Heart left ventricle (tissue), 16 donors: ENCODE measurements at regions not wholly inside any gene's neighbourhood (a gene's known extent, or its start where the extent isn't known, plus 50 kb on each side); places are given as distances from the start of the nearest gene placed in this dataset.
A peak's percentile ranks its signal among the peaks of the same experiment; 100 is the strongest.

Experiments
- ATAC-seq, 4 donors: fragments of 200-7000 bp; cut with Tn5 transposase; one replicate each; pipeline ENCODE4 v1.9.1; 2020 to 2022; ENCODE audit warnings: moderate library complexity in 4 of 4, mild to moderate bottlenecking in 3 of 4, moderate number of reproducible peaks in 1 of 4
- DNase-seq, 5 donors: peaks; one replicate each; pipeline ENCODE4 v3.0.0-alpha.2; 2020
- H3K27ac ChIP-seq, 12 donors: fragments of 200-600 bp; sonication (generic) in 4 of 12; one replicate each; pipeline versions ENCODE4 v1.5.0 to v1.8.0; 2016 to 2022; ENCODE audit warnings: mild to moderate bottlenecking in 2 of 12
- H3K27me3 ChIP-seq, 9 donors: fragments of 200-600 bp; sonication (generic) in 2 of 9; one replicate each; pipeline versions ENCODE4 v1.5.1 to v1.8.0; 2016 to 2022; ENCODE audit warnings: mild to moderate bottlenecking in 3 of 9
- H3K36me3 ChIP-seq, 9 donors: fragments of 200-600 bp; sonication (generic) in 2 of 9; one replicate each; pipeline versions ENCODE4 v1.5.0 to v1.8.0; 2018 to 2022; ENCODE audit warnings: mild to moderate bottlenecking in 2 of 9
- H3K4me1 ChIP-seq, 12 donors: fragments of 200-600 bp; sonication (generic) in 4 of 12; one replicate each; pipeline versions ENCODE4 v1.5.0 to v1.8.0; 2016 to 2022; ENCODE audit warnings: mild to moderate bottlenecking in 3 of 12
- H3K4me3 ChIP-seq, 12 donors: fragments of 200-600 bp; sonication (generic) in 4 of 12; one replicate each; pipeline versions ENCODE4 v1.5.0 to v1.8.0; 2017 to 2022; ENCODE audit warnings: mild to moderate bottlenecking in 9 of 12, moderate library complexity in 4 of 12
- H3K9me3 ChIP-seq, 12 donors: fragments of 200-600 bp; sonication (generic) in 4 of 12; one replicate each; pipeline versions ENCODE4 v1.5.0 to v1.8.0; 2016 to 2022; ENCODE audit warnings: mild to moderate bottlenecking in 1 of 12
- CTCF ChIP-seq, 12 donors: fragments of 200-600 bp; sonication (generic) in 4 of 12; IDR thresholded peaks; one replicate each; pipeline versions ENCODE4 v1.5.0 to v1.8.0; 2018 to 2022; ENCODE audit warnings: antibody characterized with exemption in 12 of 12, mild to moderate bottlenecking in 5 of 12
- POLR2A ChIP-seq, 2 donors: fragments of 450-650 bp; IDR thresholded peaks; one replicate each; pipeline ENCODE4 v1.6.1; 2017; ENCODE audit warnings: antibody characterized with exemption in 2 of 2, mild to moderate bottlenecking in 2 of 2, moderate library complexity in 2 of 2
- WGBS, 4 donors: extraction: QIAGEN DNeasy Blood & Tissue Kit in 2 of 4; methylation state at CpG; one replicate each; pipeline versions ENCODE4 v1.1.5 to v1.1.7; 2013 to 2018; 5-methylcytosine and 5-hydroxymethylcytosine counted together
- intact Hi-C, 10 donors: fragments of 100-400 bp; cut with DNase I; formaldehyde crosslinking; loops; one replicate each; pipeline versions ENCODE4 v1.11.1 to v1.14.2; 2022
- donor health status: ischemic (EF 13 %, LVEDD 7.1; RV severe dilation, severe dysfunction).
- donor health status: healthy with polysubstance abuse.
- donor health status: DM: no; HTN: yes; CAD: no.
- donor health status: DM: no; HTN: no; CAD: no.
- donor health status: ischemic (EF 25% LVEDD 6.9; RV normal size, moderate dysfunction).
- donor health status: ischemic (EF 25% LVEDD 5.7; RV mildly dilated, moderate dysfunction).
- donor health status: healthy.
- donor health status: DM: yes; HTN: yes; CAD: no.
- donor health status: ischemic (EF 35%, LVEDD 5.7; RV mildly dilated, moderate dysfunction).
- donor health status: nonischemic (EF 11% LVEDD 7.7; RV severe dilation, severe dysfunction).
- donor health status: DM: yes; HTN: yes; CAD: no.
- donor health status: PGD.
- donor health status: ischemic (EF 29% LVEDD 5.4; RV normal size, mild dysfunction).
- donor health status: nonischemic (EF 23%, LVEDD 6.1; RV moderate dilation, normal function).

GRCh38 chr3:69491975-69492374 lies 106.1 kb upstream of the FRMD4B start:
- WGBS, 4 donors, result 37 to 54% (median 47%) methylated on average over 6 of the region's 6 CpGs
- Histone ChIP-seq H3K27ac (peak overlapping the region in 6 of 12 donors; percentile 8 to 56 (median 36)), H3K4me3 (no peak overlapping the region), H3K4me1 (peaks cover 0 to 42% (median 14%) of the 10 kb centered on the region in 12 donors), H3K9me3 (no peaks in the 10 kb centered on the region), H3K27me3 (no peaks in the 10 kb centered on the region), H3K36me3 (no peaks in the 10 kb centered on the region)
- intact Hi-C loops, result no loop called here
- DNase-seq (peak in 2 of 5 donors; percentile 33 to 39), ATAC-seq (peak in 3 of 4 donors; percentile 51 to 69 (median 63))
- TF ChIP-seq POLR2A (IDR thresholded peaks at IDR 0.05) (no peak), CTCF (IDR thresholded peaks at IDR 0.05) (no peak)

- H3K4me1 ChIP-seq, result peaks cover 0 to 42% (median 14%) of the 10 kb centered on the region in 12 donors
- no peak for ATAC-seq
- no peak overlapping the region for H3K4me3 ChIP-seq
- H3K27me3 ChIP-seq, result no peaks in the 10 kb centered on the region
- no peak overlapping the region for H3K27ac ChIP-seq
- no peak for TF ChIP-seq POLR2A (IDR thresholded peaks at IDR 0.05)
- intact Hi-C loops, result no loop called here
- WGBS, 4 donors, result 63 to 75% (median 68%) methylated on average over 5 of the region's 5 CpGs
- H3K36me3 ChIP-seq, result no peaks in the 10 kb centered on the region
- no peaks in the 10 kb centered on the region for H3K9me3 ChIP-seq
- DNase-seq, result no peak
These were observed 105.1 kb upstream of the FRMD4B start for GRCh38 chr3:69490971-69491370.

- Histone ChIP-seq H3K4me3 (no peak overlapping the region), H3K4me1 (peaks cover 0 to 44% (median 15%) of the 10 kb centered on the region in 12 donors), H3K27me3 (no peaks in the 10 kb centered on the region), H3K9me3 (no peaks in the 10 kb centered on the region), H3K27ac (peak overlapping the region in 1 of 12 donors; percentile 18), H3K36me3 (no peaks in the 10 kb centered on the region)
- no peak for TF ChIP-seq POLR2A (IDR thresholded peaks at IDR 0.05)
- no peak for TF ChIP-seq CTCF (IDR thresholded peaks at IDR 0.05)
- ATAC-seq (no peak), DNase-seq (no peak)
- 33 to 59% (median 49%) methylated on average over 1 of the region's 1 CpG for WGBS, 4 donors
- intact Hi-C loops, result no loop called here
These were observed 104.3 kb upstream of the FRMD4B start for GRCh38 chr3:69490235-69490634.

- Histone ChIP-seq H3K27me3 (no peaks in the 10 kb centered on the region), H3K4me3 (no peak overlapping the region), H3K27ac (no peak overlapping the region), H3K36me3 (no peaks in the 10 kb centered on the region), H3K9me3 (no peaks in the 10 kb centered on the region), H3K4me1 (peaks cover 0 to 35% (median 13%) of the 10 kb centered on the region in 12 donors)
- no peak for DNase-seq
- no peak for ATAC-seq
- intact Hi-C loops, result loop anchor here in 1 of 10 donors (5.0 kb wide), 1 partner anchor 54 kb away; no protein-coding TSS in a partner anchor
- TF ChIP-seq CTCF (IDR thresholded peaks at IDR 0.05) (no peak), POLR2A (IDR thresholded peaks at IDR 0.05) (no peak)
These were observed 102.1 kb upstream of the FRMD4B start for GRCh38 chr3:69488026-69488425.

- ATAC-seq (peak in 1 of 4 donors; percentile 27), DNase-seq (peak in 2 of 5 donors; percentile 21 to 51)
- H3K4me3 ChIP-seq, result no peak overlapping the region
- no peak for TF ChIP-seq CTCF (IDR thresholded peaks at IDR 0.05)
- TF ChIP-seq POLR2A (IDR thresholded peaks at IDR 0.05), result no peak
- intact Hi-C loops, result loop anchor here in 1 of 10 donors (5.0 kb wide), 1 partner anchor 57 kb away; no protein-coding TSS in a partner anchor
- WGBS, 4 donors, result 94 to 100% (median 98%) methylated on average over 2 to 4 of the region's 4 CpGs
- H3K4me1 ChIP-seq, result peaks cover 0 to 17% (median 8%) of the 10 kb centered on the region in 12 donors
- no peaks in the 10 kb centered on the region for H3K9me3 ChIP-seq
- no peaks in the 10 kb centered on the region for H3K36me3 ChIP-seq
- H3K27ac ChIP-seq, result peak overlapping the region in 5 of 12 donors; percentile 35 to 73 (median 47)
- no peaks in the 10 kb centered on the region for H3K27me3 ChIP-seq
These were observed 99.6 kb upstream of the FRMD4B start for GRCh38 chr3:69485489-69485888.
